ENCODE measurements at regions not wholly inside any gene's neighbourhood (a gene's known extent, or its start where the extent isn't known, plus 50 kb on each side); places are given as distances from the start of the nearest gene placed in this dataset.

GRCh38 chr4:106835919-106836318 is 200.2 kb downstream of the DKK2 start (continued):
- TF ChIP-seq NFYA (IDR thresholded peaks at IDR 0.05; ENCODE audit: borderline replicate concordance, low read depth, low read length) (no peak), BCLAF1 (IDR thresholded peaks at IDR 0.05) (no peak), SUZ12 (IDR thresholded peaks at IDR 0.05; ENCODE audit: unreplicated experiment) (no peak), E4F1 (IDR thresholded peaks at IDR 0.05; ENCODE audit: borderline replicate concordance, partially characterized antibody) (no peak), EZH2 (IDR thresholded peaks at IDR 0.05; ENCODE audit: borderline replicate concordance, control insufficient read depth, low read depth, low read length) (no peak)

GRCh38 chr4:106830879-106831278 is 205.2 kb downstream of the DKK2 start:
- intact Hi-C loops (cut with micrococcal nuclease; ENCODE audit: unreplicated experiment) (no loop called here), in situ Hi-C loops (cut with MboI) (no loop called here)
- no peaks in the 10 kb centered on the region for H3K27me3 ChIP-seq (replicated peaks in 1 of 2; ENCODE audit: control insufficient read depth in 2 of 2, insufficient read depth in 2 of 2, low read length in 1 of 2)
- ChIA-PET POLR2A (no interaction called here), RAD21 (ENCODE audit: unreplicated experiment) (no interaction called here), SMC1A (ENCODE audit: uncharacterized antibody, unreplicated experiment) (interaction anchor here (0.6 kb wide), 1 partner anchor 218 kb away, joined by 3 read pairs; no protein-coding TSS in a partner anchor), CTCF (no interaction called here)
- no peak overlapping the region for H3K4me3 ChIP-seq
- H3K9ac ChIP-seq (ENCODE audit: control insufficient read depth, insufficient read depth, low read length), result no peak overlapping the region
- no peak overlapping the region for H3K27ac ChIP-seq (ENCODE audit: control insufficient read depth, insufficient read depth)
- DNase-seq (ENCODE audit: low read depth, low spot score), result no peak
- no peaks in the 10 kb centered on the region for H3K9me3 ChIP-seq (replicated peaks; ENCODE audit: control insufficient read depth, insufficient read depth, low read length)
- FAIRE-seq, result no peak
- H4K20me1 ChIP-seq (ENCODE audit: control insufficient read depth, insufficient read depth), result no peaks in the 10 kb centered on the region
- no peak overlapping the region for H2AFZ ChIP-seq (ENCODE audit: control insufficient read depth, low read depth, low read length)
- H3K36me3 ChIP-seq (ENCODE audit: control insufficient read depth in 2 of 2, insufficient read depth in 2 of 2, low read length in 1 of 2), result no peaks in the 10 kb centered on the region
- no peaks in the 10 kb centered on the region for H3K79me2 ChIP-seq (ENCODE audit: control insufficient read depth, insufficient read depth, low read length)
- BruUV-seq (replicated peaks), result no TSS peak
- no peak for ATAC-seq
- H3K4me1 ChIP-seq (ENCODE audit: control insufficient read depth, insufficient read depth, low read length), result no peaks in the 10 kb centered on the region
- H3K4me2 ChIP-seq (ENCODE audit: control insufficient read depth, insufficient read depth), result no peak overlapping the region
- TF ChIP-seq BMI1 (IDR thresholded peaks at IDR 0.05; ENCODE audit: borderline replicate concordance) (no peak), ZNF24 (IDR thresholded peaks at IDR 0.05) (no peak), CUX1 (IDR thresholded peaks at IDR 0.05; ENCODE audit: insufficient replicate concordance, low read depth, low read length) (no peak), ZBTB4 (CRISPR knock-in tag; IDR thresholded peaks at IDR 0.05) (no peak)
